HL-60 (cell line): ENCODE measurements at regions not wholly inside any gene's neighbourhood (a gene's known extent, or its start where the extent isn't known, plus 50 kb on each side); places are given as distances from the start of the nearest gene placed in this dataset.

ENCODE experiments used
- DNase-seq, 2 experiments: peaks; one replicate each; pipeline ENCODE4 v3.0.0-alpha.2; 2010 to 2020; ENCODE audit warnings: low read depth in 1 of 2, low spot score in 1 of 2
- H3K27ac ChIP-seq: fragments of 250-450 bp; sonication (Bioruptor Pico); replicated peaks from 2 replicates; pipeline ENCODE4 v1.5.1; 2020; ENCODE audit warnings: mild to moderate bottlenecking, moderate library complexity
- H3K27me3 ChIP-seq: fragments of 250-450 bp; sonication (Bioruptor Pico); 2 replicates; pipeline ENCODE4 v1.5.1; 2021; ENCODE audit warnings: mild to moderate bottlenecking, moderate library complexity; ENCODE audit not compliant: insufficient read depth, poor library complexity, severe bottlenecking
- H3K4me3 ChIP-seq: replicated peaks from 2 replicates; pipeline ENCODE4 v1.5.1; 2011; ENCODE audit warnings: mild to moderate bottlenecking, control low read depth, low read length; ENCODE audit not compliant: insufficient read depth
- CTCF ChIP-seq: IDR thresholded peaks from one replicate; pipeline ENCODE4 v1.5.1; 2011; ENCODE audit warnings: low read length, control low read depth, inconsistent platforms; ENCODE audit not compliant: insufficient read depth
- GABPA ChIP-seq: IDR thresholded peaks from 2 replicates; pipeline ENCODE4 v1.6.1; 2012; ENCODE audit warnings: low read depth
- POLR2AphosphoS5 ChIP-seq: IDR thresholded peaks from 2 replicates; pipeline ENCODE4 v1.6.1; 2012; ENCODE audit warnings: low read depth
- REST ChIP-seq: IDR thresholded peaks from 2 replicates; pipeline ENCODE4 v1.6.1; 2012; ENCODE audit warnings: low read depth; ENCODE audit not compliant: insufficient replicate concordance
- SPI1 ChIP-seq: IDR thresholded peaks from 2 replicates; pipeline ENCODE4 v1.6.1; 2012; ENCODE audit warnings: low read depth, mild to moderate bottlenecking, borderline replicate concordance

GRCh38 chr9:2406252-2406651 is 215.3 kb upstream of the VLDLR start:
- Histone ChIP-seq H3K4me3 (no peak overlapping the region), H3K27ac (no peak overlapping the region), H3K27me3 (no peaks in the 10 kb centered on the region)
- TF ChIP-seq CTCF, result no peak
- no peak for TF ChIP-seq SPI1
- TF ChIP-seq POLR2AphosphoS5, result no peak
- DNase-seq, result no peak

GRCh38 chr9:2407450-2407849 is 214.1 kb upstream of the VLDLR start:
- Histone ChIP-seq H3K27me3 (no peaks in the 10 kb centered on the region), H3K27ac (no peak overlapping the region), H3K4me3 (no peak overlapping the region)
- DNase-seq, result no peak
- TF ChIP-seq REST (no peak), SPI1 (no peak), POLR2AphosphoS5 (no peak), GABPA (no peak), CTCF (no peak)

GRCh38 chr9:2411459-2412215 is 209.9 kb upstream of the VLDLR start:
- no peak overlapping the region for H3K27ac ChIP-seq
- H3K4me3 ChIP-seq, result no peak overlapping the region
- TF ChIP-seq SPI1, result no peak
- TF ChIP-seq POLR2AphosphoS5, result no peak
- TF ChIP-seq REST, result no peak
- no peak for TF ChIP-seq GABPA
- TF ChIP-seq CTCF, result no peak
- no peaks in the 10 kb centered on the region for H3K27me3 ChIP-seq
- DNase-seq, result no peak
